AG10803 (cell line): ENCODE measurements at regions not wholly inside any gene's neighbourhood (a gene's known extent, or its start where the extent isn't known, plus 50 kb on each side); places are given as distances from the start of the nearest gene placed in this dataset.

ENCODE experiments used
- DNase-seq: peaks from one replicate; pipeline ENCODE4 v3.0.0; 2010; ENCODE audit warnings: low read depth
- H3K4me3 ChIP-seq: 2 replicates; pipeline ENCODE4 v1.5.1; 2011; ENCODE audit warnings: mild to moderate bottlenecking, low read length, control low read depth
- CTCF ChIP-seq: conservative IDR thresholded peaks from 2 replicates; pipeline ENCODE4 v1.5.1; 2011; ENCODE audit warnings: mild to moderate bottlenecking, low read length, control low read depth, inconsistent platforms

- TF ChIP-seq CTCF, result no peak; the same call in 1 of the 2 replicates
- DNase-seq, result no peak
- H3K4me3 ChIP-seq, result no peak overlapping the region
Measured at GRCh38 chr9:18017136-18017535, 438.3 kb downstream of the SH3GL2 start.

- DNase-seq, result no peak
- H3K4me3 ChIP-seq, result no peak overlapping the region
- no peak for TF ChIP-seq CTCF
Measured at GRCh38 chr9:18018221-18018620, 439.4 kb downstream of the SH3GL2 start.

- H3K4me3 ChIP-seq, result no peak overlapping the region
- no peak for DNase-seq
- TF ChIP-seq CTCF, result no peak
Measured at GRCh38 chr9:18018661-18019060, 439.8 kb downstream of the SH3GL2 start.

- no peak overlapping the region for H3K4me3 ChIP-seq
- no peak for TF ChIP-seq CTCF
- no peak for DNase-seq
Measured at GRCh38 chr9:18020121-18020745, 441.4 kb downstream of the SH3GL2 start.

GRCh38 chr9:18022642-18023041 is 443.8 kb downstream of the SH3GL2 start:
- DNase-seq, result no peak
- H3K4me3 ChIP-seq, result no peak overlapping the region
- TF ChIP-seq CTCF, result no peak

- no peak for TF ChIP-seq CTCF
Measured at GRCh38 chr9:18023332-18023731, 444.5 kb downstream of the SH3GL2 start.

GRCh38 chr9:18032636-18033035 is 441.3 kb upstream of the ADAMTSL1 start:
- TF ChIP-seq CTCF, result no peak

More at GRCh38 chr9:18023332-18023731, 444.5 kb downstream of the SH3GL2 start:
- no peak for DNase-seq
- no peak overlapping the region for H3K4me3 ChIP-seq

More at GRCh38 chr9:18032636-18033035, 441.3 kb upstream of the ADAMTSL1 start:
- no peak for DNase-seq
- H3K4me3 ChIP-seq, result no peak overlapping the region
